ENCODE measurements at regions not wholly inside any gene's neighbourhood (a gene's known extent, or its start where the extent isn't known, plus 50 kb on each side); places are given as distances from the start of the nearest gene placed in this dataset.

GRCh38 chr3:26264708-26265107 is 357.9 kb upstream of the LRRC3B start:
- no peak overlapping the region for H3K4me3 Mint-ChIP-seq
- H3K9me3 Mint-ChIP-seq = no peaks in the 10 kb centered on the region
- POLR2A ChIA-PET = no interaction called here
- no peak for DNase-seq
- ATAC-seq = no peak
- CTCF ChIA-PET = no interaction called here
- no peak overlapping the region for H3K27ac Mint-ChIP-seq
- intact Hi-C loops (cut with micrococcal nuclease) = no loop called here
- TF ChIP-seq CTCF (IDR thresholded peaks at IDR 0.05) = no peak
- no peaks in the 10 kb centered on the region for H3K36me3 Mint-ChIP-seq (ENCODE audit: low read depth)
- H3K4me1 Mint-ChIP-seq (ENCODE audit: low read depth) = no peaks in the 10 kb centered on the region
- H3K27me3 Mint-ChIP-seq = no peaks in the 10 kb centered on the region

- ATAC-seq (no peak), DNase-seq (no peak)
- H3K4me1 Mint-ChIP-seq (ENCODE audit: low read depth) = no peaks in the 10 kb centered on the region
- ChIA-PET CTCF (no interaction called here), POLR2A (no interaction called here)
- intact Hi-C loops (cut with micrococcal nuclease) = no loop called here
- no peak overlapping the region for H3K27ac Mint-ChIP-seq
- no peaks in the 10 kb centered on the region for H3K27me3 Mint-ChIP-seq
- H3K9me3 Mint-ChIP-seq = no peaks in the 10 kb centered on the region
- no peak overlapping the region for H3K4me3 Mint-ChIP-seq
- H3K36me3 Mint-ChIP-seq (ENCODE audit: low read depth) = no peaks in the 10 kb centered on the region
- no peak for TF ChIP-seq CTCF (IDR thresholded peaks at IDR 0.05)
These were observed 350.7 kb upstream of the LRRC3B start for GRCh38 chr3:26271848-26272247.

- H3K27ac Mint-ChIP-seq = no peak overlapping the region
- POLR2A ChIA-PET = no interaction called here
- ATAC-seq (no peak), DNase-seq (no peak)
- CTCF ChIA-PET = no interaction called here
- no peak overlapping the region for H3K4me3 Mint-ChIP-seq
- intact Hi-C loops (cut with micrococcal nuclease) = no loop called here
- H3K36me3 Mint-ChIP-seq (ENCODE audit: low read depth) = no peaks in the 10 kb centered on the region
- no peak for TF ChIP-seq CTCF (IDR thresholded peaks at IDR 0.05)
- no peaks in the 10 kb centered on the region for H3K9me3 Mint-ChIP-seq
- no peaks in the 10 kb centered on the region for H3K27me3 Mint-ChIP-seq
- no peaks in the 10 kb centered on the region for H3K4me1 Mint-ChIP-seq (ENCODE audit: low read depth)
These were observed 349.4 kb upstream of the LRRC3B start for GRCh38 chr3:26273196-26273595.

DNA sequence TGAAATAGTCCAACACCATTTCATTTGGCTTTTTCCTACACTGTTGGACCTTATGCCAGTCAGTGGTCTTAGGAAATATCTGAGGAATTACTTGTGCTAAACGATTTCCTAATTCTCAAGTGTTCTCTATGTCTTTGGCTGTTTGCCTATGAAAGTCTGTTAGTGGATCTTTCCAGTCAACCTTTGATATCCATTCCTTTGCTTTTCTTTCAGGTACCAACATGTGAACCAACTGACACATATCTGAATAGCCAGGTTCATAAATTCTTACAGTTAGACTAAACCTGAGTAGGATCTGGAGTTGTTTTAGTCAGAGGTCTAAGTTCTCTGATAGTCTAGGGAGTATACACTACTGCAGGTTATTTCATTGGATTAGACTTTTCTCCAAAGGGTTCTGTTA is 343.5 kb upstream of the LRRC3B start:
- no peak for ATAC-seq
- no peak for TF ChIP-seq CTCF (IDR thresholded peaks at IDR 0.05)
- Mint-ChIP-seq H3K36me3 (ENCODE audit: low read depth) (no peaks in the 10 kb centered on the region), H3K27me3 (no peaks in the 10 kb centered on the region), H3K4me3 (no peak overlapping the region), H3K27ac (no peak overlapping the region), H3K9me3 (peaks cover 4% of the 10 kb centered on the region), H3K4me1 (ENCODE audit: low read depth) (no peaks in the 10 kb centered on the region)
- intact Hi-C loops (cut with micrococcal nuclease) = no loop called here
- POLR2A ChIA-PET = no interaction called here
- CTCF ChIA-PET = no interaction called here
- DNase-seq = no peak

- H3K4me3 Mint-ChIP-seq = no peak overlapping the region
- no peaks in the 10 kb centered on the region for H3K27me3 Mint-ChIP-seq
- H3K27ac Mint-ChIP-seq = no peak overlapping the region
- TF ChIP-seq CTCF (IDR thresholded peaks at IDR 0.05) = no peak
- intact Hi-C loops (cut with micrococcal nuclease) = no loop called here
- H3K4me1 Mint-ChIP-seq (ENCODE audit: low read depth) = no peaks in the 10 kb centered on the region
- POLR2A ChIA-PET = no interaction called here
- ATAC-seq (no peak), DNase-seq (no peak)
- CTCF ChIA-PET = no interaction called here
- no peaks in the 10 kb centered on the region for H3K36me3 Mint-ChIP-seq (ENCODE audit: low read depth)
- H3K9me3 Mint-ChIP-seq = peaks cover 15% of the 10 kb centered on the region
These were observed 342.1 kb upstream of the LRRC3B start for GRCh38 chr3:26280517-26280916.

Measured in activated CD8-positive, alpha-beta T cell treated with anti-CD3 and anti-CD28 coated beads for 36 hours (primary cell).